ENCODE measurements at regions not wholly inside any gene's neighbourhood (a gene's known extent, or its start where the extent isn't known, plus 50 kb on each side); places are given as distances from the start of the nearest gene placed in this dataset.

- DNase-seq (ENCODE audit: low read depth): no peak
- in situ Hi-C loops (cut with HindIII; ENCODE audit: low pct_unique_long_range_greater_than_20kb, low sequenced_read_pairs): no loop called here
Observed at GRCh38 chr2:66960161-66960560, 437.0 kb upstream of the ETAA1 start.

DNA sequence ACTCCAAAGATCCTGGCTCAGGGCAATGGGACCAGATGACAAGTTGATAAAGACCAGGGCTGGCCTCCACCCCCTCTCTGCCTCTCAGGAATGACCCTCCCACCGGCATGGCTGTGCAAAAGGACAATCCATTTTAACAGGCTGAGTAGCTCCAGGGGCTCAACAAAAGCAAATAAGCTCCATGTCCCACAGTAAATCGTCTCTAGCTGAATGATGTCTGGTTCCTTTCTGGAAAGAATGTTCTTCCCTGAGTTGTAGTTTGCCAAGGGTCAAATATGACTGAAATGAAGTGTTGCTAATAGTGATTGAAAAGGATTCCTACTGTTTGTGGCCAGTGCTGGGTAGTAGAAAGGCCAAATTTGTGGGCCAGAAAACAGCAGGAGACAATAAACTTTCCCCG lies 434.4 kb upstream of the ETAA1 start:
- DNase-seq (ENCODE audit: low read depth): no peak
- in situ Hi-C loops (cut with HindIII; ENCODE audit: low pct_unique_long_range_greater_than_20kb, low sequenced_read_pairs): no loop called here

DNA sequence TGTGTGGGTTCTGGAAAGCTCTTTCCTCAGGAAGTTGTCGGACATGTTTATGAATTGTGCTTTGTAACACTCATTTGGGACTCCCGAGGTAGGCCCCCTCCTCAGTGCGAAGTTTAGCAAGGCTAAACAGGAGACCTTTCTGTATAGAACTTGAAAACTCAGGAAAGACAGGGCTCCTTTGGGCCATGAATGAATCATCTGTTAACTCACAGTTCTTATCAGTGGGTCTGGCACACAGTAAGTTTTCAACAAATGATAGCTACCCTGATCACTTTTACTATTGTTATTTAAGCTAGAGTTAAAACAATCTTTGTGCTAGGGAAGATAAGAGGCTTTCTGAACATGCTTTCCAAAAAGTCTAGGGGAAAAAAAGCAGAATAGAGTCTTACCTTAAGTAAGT lies 430.5 kb upstream of the ETAA1 start:
- DNase-seq (ENCODE audit: low read depth): no peak
- in situ Hi-C loops (cut with HindIII; ENCODE audit: low pct_unique_long_range_greater_than_20kb, low sequenced_read_pairs): no loop called here

DNA sequence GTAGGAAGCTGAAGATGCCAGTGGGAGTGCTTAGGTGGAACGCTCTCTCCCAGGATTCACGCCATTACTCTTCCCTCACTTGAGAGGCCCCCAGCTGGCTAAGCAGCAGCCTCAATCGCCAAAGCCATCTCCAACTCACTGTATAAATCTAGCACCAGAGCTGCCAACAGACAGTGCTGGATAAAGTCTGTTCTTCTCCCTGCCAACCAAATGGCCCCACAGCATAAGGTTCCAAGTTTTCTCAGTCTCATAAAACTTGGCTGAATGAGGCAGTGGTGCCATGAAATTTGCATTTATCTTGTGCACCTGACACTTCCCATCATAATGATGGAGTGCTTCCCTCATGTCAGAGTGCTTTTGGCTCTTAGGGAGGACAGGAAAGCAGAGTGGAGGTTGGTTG lies 428.2 kb upstream of the ETAA1 start:
- in situ Hi-C loops (cut with HindIII; ENCODE audit: low pct_unique_long_range_greater_than_20kb, low sequenced_read_pairs): no loop called here
- no peak for DNase-seq (ENCODE audit: low read depth)

DNA sequence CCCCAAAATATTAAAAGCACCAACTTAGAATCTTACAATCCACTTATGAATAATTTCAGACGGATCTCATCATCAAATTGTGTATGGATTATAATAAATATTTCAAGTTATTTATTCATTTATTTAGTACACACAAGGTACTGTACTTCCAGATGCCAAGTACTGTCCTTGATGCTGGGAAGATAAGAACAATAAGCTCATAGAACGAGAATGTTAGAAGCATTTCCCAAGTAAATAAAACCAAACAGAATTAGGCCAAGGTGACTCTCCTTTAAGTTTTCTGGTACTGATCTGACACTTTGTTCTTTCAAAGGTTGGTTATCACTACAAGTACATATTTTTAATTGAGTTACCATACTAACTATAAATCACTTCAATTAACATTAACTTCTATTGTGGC lies 416.1 kb upstream of the ETAA1 start:
- DNase-seq (ENCODE audit: low read depth): no peak
- in situ Hi-C loops (cut with HindIII; ENCODE audit: low pct_unique_long_range_greater_than_20kb, low sequenced_read_pairs): no loop called here

DNA sequence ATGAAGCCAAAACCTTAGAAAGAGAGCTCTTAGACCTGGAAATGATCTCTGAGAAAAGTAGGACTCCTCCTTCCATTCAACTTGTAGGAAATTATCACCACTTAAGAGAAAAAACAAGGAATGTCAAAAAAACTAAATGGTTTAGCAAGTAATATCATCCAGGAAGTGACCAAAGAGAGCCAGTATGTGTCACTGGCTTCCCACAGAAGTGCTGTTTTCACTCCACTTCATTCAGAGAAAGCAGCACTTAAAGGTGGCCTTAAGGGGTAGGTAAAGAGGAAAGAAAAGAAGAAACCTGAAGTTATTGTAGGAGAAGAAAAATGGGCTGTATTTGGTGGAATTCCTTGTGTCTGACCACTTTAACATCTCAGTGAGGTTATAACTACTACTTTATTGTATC lies 414.4 kb upstream of the ETAA1 start:
- DNase-seq (ENCODE audit: low read depth): no peak
- in situ Hi-C loops (cut with HindIII; ENCODE audit: low pct_unique_long_range_greater_than_20kb, low sequenced_read_pairs): no loop called here

DNA sequence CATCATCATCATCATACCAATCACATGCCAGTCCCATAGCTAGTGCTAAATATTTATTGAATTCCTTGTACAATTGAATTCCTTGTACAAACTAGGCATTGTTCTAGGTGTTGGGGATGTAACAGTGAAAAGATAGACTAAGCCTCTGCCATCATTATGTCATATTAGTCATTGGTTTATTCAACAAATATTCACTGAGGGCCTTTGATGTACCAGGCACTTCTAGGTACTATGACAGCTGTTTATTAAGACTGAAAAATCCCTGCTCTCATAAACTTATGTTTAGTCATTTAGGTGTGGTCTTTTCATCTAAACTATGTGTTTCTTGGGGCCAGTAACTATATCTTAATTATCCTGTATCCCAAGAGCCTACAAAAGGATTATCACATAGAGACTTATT lies 412.3 kb upstream of the ETAA1 start:
- in situ Hi-C loops (cut with HindIII; ENCODE audit: low pct_unique_long_range_greater_than_20kb, low sequenced_read_pairs): no loop called here
- no peak for DNase-seq (ENCODE audit: low read depth)

GRCh38 chr2:66985906-66986305 lies 411.2 kb upstream of the ETAA1 start:
- in situ Hi-C loops (cut with HindIII; ENCODE audit: low pct_unique_long_range_greater_than_20kb, low sequenced_read_pairs): no loop called here
- no peak for DNase-seq (ENCODE audit: low read depth)

DNA sequence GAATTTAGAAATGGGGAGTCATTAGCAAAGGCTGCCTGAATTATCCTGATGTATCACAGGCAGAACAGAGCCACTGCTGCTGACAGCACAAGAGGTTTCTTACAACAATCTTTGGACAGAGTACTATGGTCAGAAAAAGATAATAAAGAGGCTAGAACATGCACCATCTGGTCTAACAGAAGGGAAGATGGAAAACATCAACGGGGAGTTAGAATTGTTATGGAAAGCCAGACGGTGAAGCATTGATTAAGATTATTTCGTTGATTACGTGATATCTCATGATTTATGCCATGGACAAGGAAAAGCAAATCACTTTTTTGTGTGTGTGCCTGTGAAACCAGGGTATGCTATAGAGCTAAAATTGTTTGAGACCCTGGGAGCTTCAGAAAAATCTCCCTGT lies 409.4 kb upstream of the ETAA1 start:
- DNase-seq (ENCODE audit: low read depth): no peak
- in situ Hi-C loops (cut with HindIII; ENCODE audit: low pct_unique_long_range_greater_than_20kb, low sequenced_read_pairs): no loop called here

- no peak for DNase-seq (ENCODE audit: low read depth)
- in situ Hi-C loops (cut with HindIII; ENCODE audit: low pct_unique_long_range_greater_than_20kb, low sequenced_read_pairs): no loop called here
Observed at GRCh38 chr2:66994654-66995053, 402.5 kb upstream of the ETAA1 start.

DNA sequence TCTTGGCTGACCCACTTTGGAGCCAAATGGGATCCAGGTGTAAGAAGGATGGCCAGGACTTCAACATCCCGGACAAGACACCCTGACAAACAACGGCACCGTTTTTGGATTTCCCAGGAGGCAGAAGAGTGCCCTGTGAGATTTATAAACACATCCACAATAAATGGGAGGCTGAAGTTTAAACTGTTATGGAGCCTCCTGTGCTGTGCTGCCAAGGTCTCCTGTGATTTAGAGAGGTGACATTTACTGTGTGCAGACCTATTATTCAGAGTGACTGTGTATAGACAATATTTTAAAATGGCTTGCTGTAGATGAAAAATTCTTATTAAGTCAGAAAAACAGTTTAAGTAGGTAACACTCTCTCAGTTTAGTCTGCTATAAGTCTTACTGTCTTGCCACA lies 401.5 kb upstream of the ETAA1 start:
- in situ Hi-C loops (cut with HindIII; ENCODE audit: low pct_unique_long_range_greater_than_20kb, low sequenced_read_pairs): no loop called here
- no peak for DNase-seq (ENCODE audit: low read depth)

DNA sequence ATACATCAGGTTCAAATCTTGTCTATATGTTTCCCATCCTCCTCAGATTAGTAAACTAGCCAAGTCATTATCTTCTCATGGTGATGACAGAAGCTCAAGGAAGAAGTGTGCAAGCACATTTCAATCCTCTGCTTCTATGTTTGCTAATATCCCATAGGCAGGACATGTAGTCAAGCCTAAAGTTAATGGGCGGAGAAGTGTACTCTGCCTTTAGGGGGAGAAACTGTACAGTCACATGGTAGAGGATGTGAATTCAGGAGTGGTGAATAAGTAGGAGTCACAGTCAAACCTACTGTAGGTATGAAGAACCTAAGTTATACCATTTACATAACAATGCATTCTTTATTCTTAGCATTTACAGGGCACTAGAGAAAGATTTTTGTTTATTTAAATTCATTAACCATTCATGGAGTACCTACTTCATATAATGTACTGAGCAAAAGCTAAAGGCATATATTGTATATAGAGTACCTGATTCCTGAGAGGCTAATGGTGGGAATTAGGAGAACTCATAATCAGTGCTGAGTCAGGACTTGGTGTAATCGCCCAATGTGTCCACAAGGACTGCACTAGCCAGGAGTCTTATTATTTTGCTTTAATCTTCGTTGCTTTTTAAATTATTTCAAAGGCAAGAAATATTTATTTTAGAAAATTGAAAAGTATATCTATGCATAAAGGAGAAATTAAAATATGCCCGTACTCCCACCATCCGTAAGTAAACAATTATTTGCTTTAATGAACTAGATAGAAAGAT lies 394.3 kb upstream of the ETAA1 start:
- in situ Hi-C loops (cut with HindIII; ENCODE audit: low pct_unique_long_range_greater_than_20kb, low sequenced_read_pairs): no loop called here
- DNase-seq (ENCODE audit: low read depth): no peak

- in situ Hi-C loops (cut with HindIII; ENCODE audit: low pct_unique_long_range_greater_than_20kb, low sequenced_read_pairs): no loop called here
- DNase-seq (ENCODE audit: low read depth): no peak
Observed at GRCh38 chr2:67006373-67006960, 390.7 kb upstream of the ETAA1 start.

DNA sequence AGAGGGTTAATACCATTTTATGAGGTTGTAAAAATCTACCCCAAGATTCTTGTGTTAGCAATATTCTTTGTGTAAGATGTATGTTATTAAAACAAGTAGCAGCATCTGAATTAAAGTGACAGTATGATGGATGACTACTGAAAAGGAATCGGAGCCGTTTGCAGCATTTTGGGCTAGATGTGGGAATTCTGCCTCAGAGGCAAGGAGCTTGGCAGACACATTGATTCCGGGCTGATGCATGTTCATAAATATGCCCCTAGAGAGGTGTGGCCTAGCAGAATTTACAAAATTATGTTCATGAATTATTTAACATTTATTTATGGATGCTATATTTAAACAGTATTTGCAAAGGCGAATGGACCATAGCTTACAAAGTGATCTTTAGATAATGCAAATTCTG lies 389.0 kb upstream of the ETAA1 start:
- no peak for DNase-seq (ENCODE audit: low read depth)
- in situ Hi-C loops (cut with HindIII; ENCODE audit: low pct_unique_long_range_greater_than_20kb, low sequenced_read_pairs): no loop called here

- in situ Hi-C loops (cut with HindIII; ENCODE audit: low pct_unique_long_range_greater_than_20kb, low sequenced_read_pairs): no loop called here
- DNase-seq (ENCODE audit: low read depth): no peak
Observed at GRCh38 chr2:67012165-67012564, 385.0 kb upstream of the ETAA1 start.

DNA sequence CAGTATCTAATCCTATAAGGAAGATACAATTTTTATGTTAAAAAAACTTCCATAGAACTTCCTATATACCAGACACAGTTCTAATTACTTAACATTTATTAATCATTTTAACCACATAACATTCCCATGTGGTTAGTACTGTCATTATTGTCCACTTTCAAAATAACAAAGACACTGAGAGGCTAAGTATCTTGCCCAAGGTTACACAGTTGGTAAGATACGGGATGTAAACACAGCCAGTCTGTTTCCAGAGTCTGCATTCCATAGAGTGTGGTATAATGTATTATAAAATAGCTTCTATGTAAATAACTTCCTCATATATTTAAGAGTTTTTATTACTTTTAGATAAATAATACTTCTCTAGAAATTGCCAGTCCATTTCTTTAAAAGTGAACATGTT lies 383.3 kb upstream of the ETAA1 start:
- in situ Hi-C loops (cut with HindIII; ENCODE audit: low pct_unique_long_range_greater_than_20kb, low sequenced_read_pairs): no loop called here
- DNase-seq (ENCODE audit: low read depth): no peak

- in situ Hi-C loops (cut with HindIII; ENCODE audit: low pct_unique_long_range_greater_than_20kb, low sequenced_read_pairs): no loop called here
- no peak for DNase-seq (ENCODE audit: low read depth)
Observed at GRCh38 chr2:67015681-67016080, 381.5 kb upstream of the ETAA1 start.

- in situ Hi-C loops (cut with HindIII; ENCODE audit: low pct_unique_long_range_greater_than_20kb, low sequenced_read_pairs): no loop called here
- no peak for DNase-seq (ENCODE audit: low read depth)
Observed at GRCh38 chr2:67018301-67018700, 378.8 kb upstream of the ETAA1 start.

DNA sequence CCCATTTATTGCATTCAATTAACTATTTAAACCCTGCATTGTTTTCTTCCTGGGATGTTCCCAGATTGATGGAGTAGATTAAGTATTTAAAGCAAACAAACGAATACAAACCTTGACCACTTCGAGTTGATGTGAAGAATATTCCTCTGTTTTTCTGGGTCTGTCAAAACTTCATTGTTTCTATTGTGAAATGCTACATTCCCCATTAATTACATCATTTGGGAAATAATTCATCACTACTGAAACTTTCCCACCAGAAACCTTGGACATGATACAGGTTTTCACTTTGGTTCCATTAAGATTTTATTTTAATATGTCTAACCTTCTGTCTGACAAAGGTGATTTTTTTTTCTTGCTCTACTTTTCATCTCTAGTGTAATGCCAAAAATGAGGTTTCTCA lies 365.1 kb upstream of the ETAA1 start:
- in situ Hi-C loops (cut with HindIII; ENCODE audit: low pct_unique_long_range_greater_than_20kb, low sequenced_read_pairs): no loop called here
- no peak for DNase-seq (ENCODE audit: low read depth)

DNA sequence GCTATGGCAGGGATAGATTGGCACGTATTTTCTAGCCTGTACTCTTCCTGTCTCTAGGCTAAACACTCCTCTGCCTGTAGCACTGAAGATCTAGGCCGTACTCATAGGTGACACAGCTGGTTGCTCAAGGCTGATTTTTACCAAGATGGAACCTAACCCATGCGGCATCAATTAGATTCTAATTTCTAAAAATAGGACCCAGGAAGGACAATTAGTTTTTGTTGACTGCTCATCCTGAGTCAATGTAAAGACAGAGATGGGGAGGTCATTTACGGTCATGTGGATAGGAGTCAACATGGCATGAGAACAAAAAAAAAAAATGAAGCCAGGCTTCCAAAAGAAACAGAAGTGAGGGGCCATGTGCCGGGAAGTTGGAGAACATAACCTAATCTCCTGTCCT lies 360.7 kb upstream of the ETAA1 start:
- no peak for DNase-seq (ENCODE audit: low read depth)
- in situ Hi-C loops (cut with HindIII; ENCODE audit: low pct_unique_long_range_greater_than_20kb, low sequenced_read_pairs): no loop called here

Data from Caki2 (cell line).